GM18505 (cell line): ENCODE measurements at regions not wholly inside any gene's neighbourhood (a gene's known extent, or its start where the extent isn't known, plus 50 kb on each side); places are given as distances from the start of the nearest gene placed in this dataset.

ENCODE experiments used
- ATAC-seq: cut with Tn5 transposase; IDR thresholded peaks from one replicate; pipeline ENCODE4 v1.9.1; 2021; ENCODE audit not compliant: unreplicated experiment
- POLR2A ChIP-seq: IDR thresholded peaks from 4 replicates; pipeline ENCODE4 v1.6.1; 2011; ENCODE audit warnings: borderline replicate concordance; ENCODE audit not compliant: insufficient read depth, insufficient read length; ENCODE audit errors: extremely low read depth

DNA sequence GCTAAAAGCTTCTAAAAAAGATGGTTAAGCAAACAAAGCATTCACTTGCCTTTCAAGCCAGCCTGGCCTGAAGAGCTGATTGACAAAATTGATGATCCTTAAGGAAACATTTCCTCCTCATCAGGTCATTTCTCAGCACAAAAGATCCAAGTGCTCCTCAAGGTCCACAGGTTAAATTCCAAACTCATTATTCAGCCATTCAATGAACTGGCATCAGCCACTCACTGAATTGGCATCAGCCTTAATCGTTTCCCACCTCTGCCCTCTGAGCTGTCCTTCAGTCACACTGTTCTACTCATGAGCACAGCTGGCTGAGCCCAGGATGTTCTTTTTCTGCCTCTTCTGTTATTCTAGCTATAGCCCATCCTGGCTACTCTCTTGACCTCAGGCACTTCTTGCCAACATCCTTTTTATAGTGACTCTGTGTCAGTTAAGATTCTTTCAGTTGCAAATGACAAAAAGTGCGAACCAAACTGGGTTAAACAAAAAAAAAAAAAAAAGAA lies 147.5 kb downstream of the RAB11FIP2 start:
- no peak for TF ChIP-seq POLR2A
- ATAC-seq: no peak

DNA sequence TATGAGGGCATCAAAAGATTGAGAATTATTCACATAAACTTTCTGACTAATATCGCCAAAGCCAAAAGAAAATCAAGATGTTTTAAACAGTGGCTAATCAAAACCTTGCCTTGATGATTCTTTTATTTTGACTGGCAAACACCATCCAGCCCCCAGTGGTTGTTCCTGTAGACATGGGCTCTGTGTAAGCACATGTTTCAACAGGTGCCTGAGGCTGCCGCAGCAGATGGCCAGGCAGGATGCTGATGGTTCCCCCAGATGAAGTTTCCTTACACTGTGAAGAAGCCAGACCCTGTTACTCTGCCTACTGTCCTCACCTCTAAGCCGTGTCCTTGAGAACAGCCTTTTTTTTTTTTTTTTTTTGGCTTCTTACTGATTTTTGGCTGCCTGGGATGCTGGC lies 146.5 kb downstream of the RAB11FIP2 start:
- TF ChIP-seq POLR2A: no peak
- no peak for ATAC-seq

DNA sequence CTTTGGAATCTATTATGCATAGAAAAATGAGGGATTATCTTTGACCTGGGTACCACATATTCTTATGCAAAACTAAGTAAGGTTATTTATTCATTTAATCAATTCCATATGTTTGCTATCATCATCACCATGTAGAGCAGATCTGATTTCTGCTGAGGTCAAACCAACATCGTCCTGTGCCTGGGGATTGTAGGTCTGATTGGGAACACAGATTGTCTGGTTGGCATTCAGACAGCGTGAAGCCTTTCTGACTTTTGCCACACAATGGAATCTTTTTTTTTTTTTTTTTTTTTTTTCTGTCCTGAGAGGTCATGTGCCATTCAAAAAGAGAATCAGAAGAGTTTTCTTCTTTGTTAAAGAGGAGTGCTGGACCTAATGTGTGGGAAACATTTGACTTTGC lies 142.9 kb downstream of the RAB11FIP2 start:
- ATAC-seq: no peak
- TF ChIP-seq POLR2A: no peak

DNA sequence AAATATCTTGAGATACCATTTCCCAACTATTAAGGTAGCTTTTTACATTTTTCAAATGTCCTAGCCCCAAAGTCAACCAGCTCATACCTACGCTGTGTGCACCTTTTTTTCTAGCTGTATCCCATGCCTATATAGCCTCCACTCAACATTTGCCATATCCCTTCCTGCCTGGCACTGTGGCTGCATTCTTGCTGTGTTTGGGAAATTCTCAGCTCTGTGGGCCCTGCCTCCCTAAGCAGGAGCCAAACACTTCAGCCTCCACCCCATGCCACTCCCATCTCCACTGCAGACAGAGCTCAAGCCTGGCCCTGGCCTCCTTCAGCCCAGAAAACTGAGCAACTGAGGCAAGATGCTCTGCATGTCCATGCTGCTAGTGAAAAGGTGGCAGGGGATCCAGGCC lies 141.3 kb downstream of the RAB11FIP2 start:
- no peak for TF ChIP-seq POLR2A
- ATAC-seq: no peak

DNA sequence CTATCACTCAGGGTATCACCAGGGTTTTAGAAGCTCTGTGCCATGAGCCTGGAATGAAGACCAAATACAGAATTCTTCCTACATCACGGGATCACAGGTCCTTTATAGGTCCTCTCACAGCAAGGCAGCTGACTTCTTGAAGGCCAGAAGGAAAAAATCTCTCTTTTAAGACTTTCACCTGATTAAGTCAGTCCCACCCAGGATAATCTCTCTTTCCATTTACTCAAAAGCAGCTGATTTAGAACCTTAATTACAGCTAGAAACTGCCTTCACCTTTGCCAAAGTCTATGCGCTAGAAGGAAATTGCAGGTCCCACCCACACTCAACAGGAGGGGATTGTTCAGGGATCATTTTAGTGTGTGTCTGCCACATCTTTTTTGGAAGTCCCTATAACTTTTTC lies 135.1 kb downstream of the RAB11FIP2 start:
- ATAC-seq: no peak
- TF ChIP-seq POLR2A: no peak

DNA sequence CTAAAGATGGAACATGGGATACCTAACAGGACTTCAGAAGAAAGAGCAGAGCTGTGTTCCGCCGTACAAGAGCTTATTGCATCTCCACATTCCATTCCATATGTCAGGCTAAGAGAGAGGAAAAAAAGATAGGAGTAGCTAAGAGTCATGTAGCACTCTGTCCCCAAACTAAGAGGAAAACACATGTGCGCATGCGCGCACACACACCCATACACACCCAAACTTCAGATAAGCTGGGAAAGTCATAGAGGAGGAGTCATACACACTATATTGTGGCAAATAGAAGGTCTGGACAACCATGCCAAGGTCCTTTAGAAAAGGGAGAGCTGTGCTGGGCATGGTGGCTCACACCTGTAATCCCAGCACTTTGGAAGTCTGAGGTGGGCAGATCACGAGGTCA lies 132.4 kb downstream of the RAB11FIP2 start:
- no peak for ATAC-seq
- no peak for TF ChIP-seq POLR2A

DNA sequence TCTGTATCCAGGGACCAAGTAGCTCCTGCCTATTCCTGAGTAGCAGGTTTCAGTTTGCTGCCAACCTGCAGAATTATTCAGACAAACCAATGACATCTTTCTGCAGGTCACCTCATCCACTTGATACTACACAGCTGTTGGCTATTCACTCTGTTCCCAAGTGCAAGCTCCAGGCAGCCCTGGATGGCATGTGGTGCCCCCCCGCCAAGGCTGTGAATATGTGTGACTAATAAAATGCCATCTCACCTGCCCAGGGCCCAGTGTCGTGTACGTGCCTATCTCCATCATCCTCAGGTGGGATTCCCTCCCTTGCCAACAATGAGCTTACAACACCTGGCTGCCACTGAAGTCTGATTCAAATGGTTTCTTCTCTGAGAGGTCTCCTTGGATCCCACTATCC lies 125.8 kb downstream of the RAB11FIP2 start:
- no peak for TF ChIP-seq POLR2A

DNA sequence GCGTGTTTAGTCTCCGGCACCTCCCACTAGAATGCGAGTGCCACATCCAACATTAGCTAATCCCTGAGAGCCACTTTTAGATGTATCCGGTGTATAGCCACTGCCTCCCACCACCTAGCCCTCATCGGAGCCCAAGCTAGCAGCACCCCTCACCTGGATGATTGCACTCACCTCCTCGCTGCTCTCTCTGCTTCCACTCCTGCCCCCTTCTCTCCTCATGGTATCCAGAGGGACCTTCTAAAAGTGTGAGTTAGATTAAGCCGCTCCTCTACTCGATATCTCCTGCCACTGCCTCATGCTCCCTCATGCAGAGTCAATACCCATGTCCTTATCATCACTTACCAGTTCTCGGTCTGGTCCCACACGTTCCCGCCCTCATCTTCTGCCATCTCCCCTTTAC lies 125.3 kb downstream of the RAB11FIP2 start:
- ATAC-seq: no peak
- no peak for TF ChIP-seq POLR2A

More for the DNA sequence above, 125.8 kb downstream of the RAB11FIP2 start:
- ATAC-seq: no peak

DNA sequence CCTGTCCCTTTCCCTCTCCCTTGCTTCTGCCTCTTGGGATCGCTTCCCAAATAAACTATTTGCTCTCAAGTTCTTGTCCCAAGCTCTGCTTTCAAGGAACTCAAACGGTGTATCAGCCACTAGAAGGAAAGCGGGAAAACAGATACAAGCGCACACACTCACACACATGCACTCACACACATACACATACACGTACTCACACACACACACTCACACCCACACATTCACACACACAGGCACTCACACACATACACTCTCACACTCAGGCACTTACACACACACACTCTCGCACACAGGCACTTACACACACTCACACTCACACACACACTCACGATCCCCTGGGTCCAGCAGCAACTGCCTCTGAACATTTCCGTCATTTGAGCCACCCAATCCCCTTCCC lies 121.9 kb downstream of the RAB11FIP2 start:
- ATAC-seq: no peak
- TF ChIP-seq POLR2A: no peak

DNA sequence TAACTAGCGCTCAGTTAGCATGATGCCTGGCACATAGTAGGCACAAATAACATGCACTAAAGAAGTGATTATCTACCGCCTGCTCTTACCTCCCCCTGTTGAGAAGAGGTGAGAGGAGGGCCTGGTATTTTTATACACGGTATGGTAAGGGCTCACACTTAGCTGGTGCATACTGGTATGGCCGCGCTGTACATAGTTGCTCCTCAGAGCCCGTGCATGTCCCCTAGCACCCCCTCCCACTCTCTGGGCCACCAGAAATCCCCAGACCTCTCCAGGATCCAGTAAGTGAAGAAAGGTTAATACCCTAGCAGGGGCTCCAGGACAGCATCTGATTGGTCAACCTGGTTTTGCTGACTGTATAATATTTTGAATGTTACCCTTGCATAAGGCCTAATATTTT lies 121.4 kb downstream of the RAB11FIP2 start:
- ATAC-seq: no peak
- no peak for TF ChIP-seq POLR2A

DNA sequence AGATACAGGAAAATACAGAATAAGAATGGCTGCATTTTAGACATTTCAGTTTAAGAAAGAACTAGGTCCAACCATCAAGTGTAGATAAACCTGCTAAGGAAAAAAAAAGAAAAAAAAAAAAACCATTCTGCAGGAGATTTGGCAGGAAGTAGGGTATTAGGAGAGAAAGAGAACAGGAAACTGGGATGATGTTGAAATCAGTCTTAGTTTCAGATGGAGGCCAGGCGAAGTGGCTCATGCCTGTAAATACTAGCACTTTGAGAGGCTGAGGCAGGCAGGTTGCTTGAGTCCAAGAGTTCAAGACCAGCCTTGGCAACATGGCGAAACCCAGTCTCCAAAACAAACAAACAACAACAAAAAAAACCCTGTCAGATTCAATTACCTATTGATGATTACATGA lies 120.2 kb downstream of the RAB11FIP2 start:
- ATAC-seq: no peak
- TF ChIP-seq POLR2A: no peak

DNA sequence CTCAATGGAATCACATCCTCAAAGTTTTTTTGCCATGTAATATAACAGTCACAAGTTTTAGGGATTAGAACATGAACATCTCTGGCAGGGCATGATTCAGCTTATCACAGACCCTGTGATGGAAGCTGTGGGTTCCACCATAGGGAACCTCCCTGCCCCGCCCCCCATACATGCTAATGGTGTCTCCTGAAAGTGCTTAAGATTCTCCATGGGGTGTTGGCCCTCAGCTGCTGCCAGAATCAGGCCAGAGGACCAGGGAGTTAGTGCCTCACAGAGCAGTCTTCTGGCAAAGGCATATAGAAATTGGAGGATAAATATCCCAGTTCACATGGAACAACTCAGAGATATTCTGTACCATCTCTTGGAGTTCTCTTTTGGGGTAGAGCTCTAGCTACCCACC lies 119.4 kb downstream of the RAB11FIP2 start:
- TF ChIP-seq POLR2A: no peak
- no peak for ATAC-seq

DNA sequence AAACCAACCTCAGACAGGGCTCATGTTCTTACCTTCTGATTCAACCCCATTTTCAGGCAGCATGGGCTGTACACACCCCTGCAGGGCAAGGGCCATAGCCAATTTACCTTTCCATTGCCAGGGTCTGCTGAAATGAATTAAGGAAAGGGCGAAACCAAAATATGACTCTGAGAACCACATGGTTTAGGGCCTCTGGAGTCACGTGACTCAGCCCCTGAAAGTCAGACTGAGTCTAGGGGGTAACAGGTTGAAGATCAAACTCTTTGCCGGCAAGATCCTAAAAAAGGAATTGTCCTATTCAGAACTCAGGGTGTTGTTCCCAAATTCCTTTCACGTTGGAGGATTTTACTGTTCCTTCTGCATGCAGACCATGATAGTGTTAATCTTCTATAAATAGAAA lies 118.9 kb downstream of the RAB11FIP2 start:
- no peak for ATAC-seq
- TF ChIP-seq POLR2A: no peak

DNA sequence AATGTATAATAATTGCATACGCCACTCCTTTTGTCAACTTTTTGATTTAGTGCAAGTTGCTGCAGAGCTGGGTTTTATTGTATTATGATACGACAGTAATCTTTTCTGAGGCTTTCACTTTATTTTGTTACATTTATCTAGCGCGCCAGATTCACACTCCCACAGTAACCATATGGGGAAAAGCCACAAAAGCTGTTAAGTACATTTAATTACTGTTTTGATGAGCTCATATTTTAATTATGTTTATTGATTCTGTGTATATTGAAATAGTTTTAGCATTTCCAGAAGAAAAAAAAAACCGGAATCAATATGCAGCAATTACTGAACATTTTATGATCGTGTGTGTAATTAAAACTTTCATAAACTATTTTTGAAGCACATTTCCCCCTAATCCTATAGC lies 118.5 kb downstream of the RAB11FIP2 start:
- TF ChIP-seq POLR2A: no peak

DNA sequence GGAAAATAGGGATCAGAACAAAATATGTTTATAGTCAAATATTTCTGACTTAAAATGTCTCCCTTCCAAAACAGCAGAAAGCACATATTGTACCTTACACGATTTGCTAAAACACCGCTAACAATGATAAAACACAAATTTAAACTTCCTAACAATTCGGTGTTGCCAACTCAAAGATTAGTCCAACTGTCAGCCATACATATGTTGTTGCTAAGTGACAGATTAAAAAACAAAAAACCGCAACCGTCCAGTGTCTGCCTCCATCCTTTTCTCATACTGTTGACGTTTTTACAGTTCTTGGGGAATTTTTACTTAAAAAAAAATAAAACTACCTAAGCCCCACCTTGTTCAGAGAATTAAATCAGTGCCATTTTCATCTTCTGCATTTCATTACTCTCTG lies 118.0 kb downstream of the RAB11FIP2 start:
- no peak for ATAC-seq
- no peak for TF ChIP-seq POLR2A

More for the DNA sequence above, 118.5 kb downstream of the RAB11FIP2 start:
- ATAC-seq: no peak
